GM21737 (cell line): ENCODE measurements at regions not wholly inside any gene's neighbourhood (a gene's known extent, or its start where the extent isn't known, plus 50 kb on each side); places are given as distances from the start of the nearest gene placed in this dataset.

Experiments
- ATAC-seq: cut with Tn5 transposase; IDR thresholded peaks from one replicate; pipeline ENCODE4 v1.9.1; 2021; ENCODE audit warnings: mild to moderate bottlenecking, moderate library complexity; ENCODE audit not compliant: unreplicated experiment

DNA sequence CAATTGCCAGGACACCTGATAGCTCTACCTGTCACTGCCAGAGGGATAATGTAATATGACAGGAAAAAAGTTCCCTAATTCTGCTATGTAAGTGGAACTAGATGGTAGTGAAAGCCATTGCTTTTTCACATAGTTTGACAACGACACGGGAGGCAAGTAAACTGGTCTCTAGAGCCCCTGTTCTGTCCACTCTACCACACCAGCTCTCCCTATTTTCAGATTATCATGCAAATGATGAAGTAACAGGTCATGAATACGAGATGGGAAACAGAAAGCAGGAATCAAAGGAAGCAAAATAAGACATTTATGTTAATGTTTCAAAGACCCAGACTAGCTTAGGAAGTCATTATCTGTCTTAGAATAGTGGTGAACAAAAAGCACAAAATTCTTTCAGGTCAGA, 56.2 kb downstream of the TAF11L14 start:
- ATAC-seq: no peak

DNA sequence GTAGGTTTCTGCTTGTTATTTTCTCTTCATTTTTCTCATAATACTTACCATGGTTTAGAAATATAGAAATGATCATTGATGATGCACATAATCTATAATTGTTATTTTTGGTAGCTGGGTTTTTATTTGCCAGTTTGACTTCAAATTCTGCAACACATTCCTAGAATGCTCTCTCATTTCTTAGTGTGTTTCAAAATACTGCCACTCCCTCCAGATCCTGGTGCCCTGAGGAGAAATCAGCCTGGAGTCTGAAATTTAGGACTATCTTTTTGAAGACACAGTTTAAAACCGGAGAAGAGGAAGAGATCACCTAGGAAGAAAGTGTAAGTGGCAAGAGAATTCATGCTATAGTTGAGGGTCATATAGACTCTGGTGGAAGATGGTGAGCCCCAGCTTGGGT, 57.5 kb downstream of the TAF11L14 start:
- ATAC-seq: no peak

DNA sequence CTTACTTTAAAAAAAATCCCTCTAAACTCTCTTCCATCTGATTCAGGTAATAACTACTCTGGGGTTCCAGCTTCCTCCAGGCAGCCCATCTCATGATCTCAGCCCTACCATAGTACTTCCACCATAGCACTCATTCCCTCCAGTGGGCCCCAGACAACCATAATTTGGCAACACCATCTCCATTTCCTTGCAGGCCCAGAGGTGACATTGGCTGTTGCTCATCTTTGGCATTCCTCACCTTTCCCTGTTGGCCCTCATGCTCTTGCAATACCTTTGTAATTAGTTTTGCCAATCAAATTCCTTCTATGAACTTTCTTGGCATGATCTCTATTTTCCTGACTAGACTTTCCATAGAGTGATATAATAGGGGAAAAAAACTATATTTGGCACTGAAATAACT, 60.1 kb downstream of the TAF11L14 start:
- ATAC-seq: no peak

GRCh38 chr5:17694914-17695313, 60.7 kb downstream of the TAF11L14 start:
- no peak for ATAC-seq

DNA sequence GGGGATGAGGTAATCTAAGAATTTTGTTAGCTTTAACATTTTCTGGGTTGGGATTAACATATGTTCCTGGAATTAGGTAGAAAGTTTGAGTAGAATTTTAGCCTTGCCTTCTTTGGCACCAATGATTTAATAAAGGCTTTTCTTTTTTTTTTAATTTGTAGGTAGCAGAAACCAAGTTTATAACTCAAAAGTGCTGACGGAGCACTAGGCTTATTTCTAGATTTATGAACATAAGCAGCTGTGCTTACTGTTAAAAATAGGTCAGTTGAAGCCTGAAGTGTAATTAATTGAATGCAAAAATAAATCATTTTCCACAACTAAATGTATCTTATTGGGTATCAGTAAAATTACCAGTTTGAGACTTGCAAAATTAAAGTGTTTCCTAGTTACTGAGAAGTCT, 62.4 kb downstream of the TAF11L14 start:
- ATAC-seq: no peak

DNA sequence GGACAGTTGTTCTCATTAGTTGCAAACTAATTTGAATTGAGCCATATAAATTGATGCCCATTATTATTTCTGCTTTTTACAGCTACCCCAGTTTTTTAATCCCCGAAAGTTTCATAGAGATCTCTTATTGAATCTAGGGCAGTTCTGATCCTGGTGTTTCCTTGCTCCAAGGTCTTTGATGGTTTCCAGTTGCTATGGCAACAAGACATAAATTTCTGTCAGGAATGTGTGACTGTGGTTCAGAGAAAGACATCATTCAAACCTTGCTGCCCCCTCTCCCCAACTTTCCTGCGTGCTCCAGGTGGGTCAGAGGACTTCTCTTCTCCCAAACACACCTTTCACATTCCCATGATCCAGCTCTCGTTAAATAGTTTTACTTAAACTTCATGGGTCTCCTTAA, 63.4 kb downstream of the TAF11L14 start:
- no peak for ATAC-seq

- ATAC-seq: no peak
Observed at GRCh38 chr5:17709011-17709710, 74.9 kb downstream of the TAF11L14 start.

DNA sequence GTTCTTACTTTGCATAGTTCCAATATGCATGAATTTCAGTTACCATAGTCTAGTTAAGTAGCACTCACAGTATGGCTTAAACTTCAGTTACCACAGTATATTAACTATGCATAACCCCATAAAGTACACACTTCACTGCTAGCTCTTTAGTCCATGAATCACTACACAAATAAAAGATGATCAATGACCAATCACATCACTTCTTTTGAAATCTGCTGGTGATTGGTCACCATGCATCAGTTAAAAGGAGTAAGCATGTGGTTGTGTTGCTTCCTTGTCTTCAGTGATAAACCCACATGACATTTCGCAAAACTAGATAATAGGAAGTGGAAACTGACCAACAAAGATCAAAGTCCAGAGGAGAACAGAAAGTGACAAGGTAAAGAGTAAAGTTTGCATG, 79.0 kb downstream of the TAF11L14 start:
- no peak for ATAC-seq

- ATAC-seq: no peak
Observed at GRCh38 chr5:17714186-17714585, 79.9 kb downstream of the TAF11L14 start.

- no peak for ATAC-seq
Observed at GRCh38 chr5:17719592-17719991, 85.3 kb downstream of the TAF11L14 start.

DNA sequence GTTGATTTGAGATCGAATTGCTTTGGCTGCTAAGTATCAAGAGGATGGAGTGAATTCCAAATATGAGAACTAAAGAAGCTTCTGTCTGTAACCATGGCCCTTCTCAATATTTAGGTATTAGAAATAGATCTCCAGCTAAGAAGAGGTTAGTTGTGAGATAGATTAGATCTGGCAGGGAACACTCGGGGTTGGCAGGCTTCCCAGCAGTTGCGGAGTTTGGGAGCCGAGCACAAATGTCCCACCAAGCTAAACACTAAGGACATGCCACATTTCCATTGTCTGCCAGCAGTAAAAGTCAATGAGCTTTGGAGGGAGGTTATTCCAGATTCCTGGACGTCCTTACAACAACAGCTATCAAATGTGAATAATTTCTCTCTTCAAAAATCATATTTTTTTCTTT, 85.8 kb downstream of the TAF11L14 start:
- no peak for ATAC-seq

DNA sequence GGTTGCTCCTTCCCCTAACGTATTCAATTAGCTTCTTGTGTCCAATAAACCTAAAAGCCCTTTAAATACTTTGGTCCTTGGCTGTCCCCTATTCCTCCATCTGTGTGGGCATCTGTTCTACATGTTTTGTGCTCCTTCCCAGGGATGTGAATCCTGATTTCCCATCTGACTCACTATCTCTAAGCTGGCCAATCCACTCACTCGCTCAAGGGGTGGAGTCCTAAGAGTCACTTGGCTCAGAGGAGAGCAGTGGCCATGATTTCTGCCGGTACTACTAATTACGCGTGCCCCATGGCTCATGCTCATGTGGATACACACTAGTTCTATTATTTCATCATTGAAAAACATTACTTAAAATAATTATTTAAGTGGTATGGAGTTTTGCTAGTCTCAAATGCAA, 89.6 kb downstream of the TAF11L14 start:
- no peak for ATAC-seq

DNA sequence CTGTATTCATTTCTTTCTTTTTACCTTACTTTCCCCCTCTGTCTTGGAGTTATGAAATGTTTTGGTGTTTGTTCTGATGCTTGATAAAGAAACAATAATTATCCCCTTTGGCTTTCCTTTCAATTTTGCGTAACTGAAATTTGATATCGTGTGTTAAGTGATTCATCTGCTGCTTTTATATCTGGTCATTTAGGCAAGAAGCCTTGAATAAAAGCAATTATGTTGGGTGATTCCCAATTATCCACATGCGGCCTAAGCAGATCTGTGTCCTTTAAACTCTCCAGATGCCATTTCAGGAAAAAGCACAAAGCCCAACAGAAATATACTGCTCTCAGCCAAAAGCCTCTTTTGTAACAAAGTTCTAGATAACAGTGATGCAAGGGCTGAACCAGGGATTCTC, 92.8 kb downstream of the TAF11L14 start:
- no peak for ATAC-seq

DNA sequence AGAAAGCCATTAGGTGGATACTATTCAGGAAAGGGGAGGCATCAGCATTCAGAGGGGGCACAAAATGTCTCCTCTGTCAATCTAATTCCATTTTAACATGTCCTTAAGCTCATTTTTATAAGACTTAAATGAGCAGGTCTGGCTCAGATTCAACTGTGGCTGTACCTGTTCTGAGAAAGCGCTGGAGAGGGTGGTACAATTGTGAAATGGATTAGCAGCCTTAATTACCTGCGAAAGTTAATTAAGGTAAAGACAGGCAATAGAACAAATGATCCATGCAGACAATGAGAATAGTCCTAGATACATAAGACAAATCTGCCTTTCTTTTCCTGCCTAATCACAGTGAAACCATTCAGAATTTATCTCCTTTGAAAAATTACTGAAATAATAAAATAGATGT, 96.2 kb downstream of the TAF11L14 start:
- no peak for ATAC-seq

DNA sequence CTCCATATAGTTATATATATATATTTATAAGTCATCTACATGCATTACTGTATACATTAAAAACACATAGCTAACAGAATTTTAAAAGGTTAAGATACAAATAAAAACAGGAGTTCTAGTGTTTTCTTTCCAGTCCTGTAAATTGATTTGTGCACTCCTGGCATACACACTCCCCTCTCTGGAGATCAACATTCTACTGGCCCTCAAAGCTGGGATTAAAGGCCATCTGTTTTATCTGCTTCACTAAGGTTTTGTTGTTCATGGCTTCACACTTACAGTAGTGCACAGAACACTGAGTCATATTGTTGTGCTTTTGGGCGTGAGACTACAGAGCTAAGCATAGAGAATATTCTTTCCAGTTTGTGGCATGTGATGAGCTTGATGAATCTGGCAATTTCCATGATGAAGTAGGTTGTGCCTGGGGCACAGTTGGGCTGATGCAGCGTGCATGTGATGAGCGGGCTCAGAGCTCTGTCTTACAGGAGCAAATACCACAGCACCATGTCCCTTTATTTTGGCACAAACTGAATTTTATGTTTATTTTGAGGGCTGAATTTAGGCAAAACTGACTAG, 98.2 kb downstream of the TAF11L14 start:
- no peak for ATAC-seq

DNA sequence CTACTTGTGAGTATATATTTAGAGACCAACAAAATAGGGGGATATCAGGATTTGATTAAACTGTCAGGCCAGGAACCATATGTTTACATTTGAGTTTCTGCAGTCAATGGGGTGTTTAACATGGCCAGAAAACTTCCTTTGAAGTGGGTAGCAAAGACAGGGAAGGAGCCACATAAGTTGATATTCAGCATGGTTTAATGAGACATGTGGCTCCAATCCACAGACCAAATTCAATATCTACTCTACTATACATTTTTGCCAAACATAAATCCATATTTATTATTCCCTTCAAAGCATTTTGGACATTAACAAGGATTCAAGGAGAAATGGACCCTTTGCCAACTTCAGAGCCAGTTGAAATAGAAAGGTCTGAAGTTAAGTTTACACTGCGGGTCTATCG, 99.8 kb downstream of the TAF11L14 start:
- no peak for ATAC-seq

- ATAC-seq: no peak
Observed at GRCh38 chr5:17735761-17736160, 101.5 kb downstream of the TAF11L14 start.

- ATAC-seq: no peak
Observed at GRCh38 chr5:17737092-17737491, 102.8 kb downstream of the TAF11L14 start.

GRCh38 chr5:17738446-17738845, 104.2 kb downstream of the TAF11L14 start:
- no peak for ATAC-seq

GRCh38 chr5:17743580-17744435, 109.5 kb downstream of the TAF11L14 start:
- ATAC-seq: no peak

GRCh38 chr5:17748201-17748600, 113.9 kb downstream of the TAF11L14 start:
- ATAC-seq: no peak

DNA sequence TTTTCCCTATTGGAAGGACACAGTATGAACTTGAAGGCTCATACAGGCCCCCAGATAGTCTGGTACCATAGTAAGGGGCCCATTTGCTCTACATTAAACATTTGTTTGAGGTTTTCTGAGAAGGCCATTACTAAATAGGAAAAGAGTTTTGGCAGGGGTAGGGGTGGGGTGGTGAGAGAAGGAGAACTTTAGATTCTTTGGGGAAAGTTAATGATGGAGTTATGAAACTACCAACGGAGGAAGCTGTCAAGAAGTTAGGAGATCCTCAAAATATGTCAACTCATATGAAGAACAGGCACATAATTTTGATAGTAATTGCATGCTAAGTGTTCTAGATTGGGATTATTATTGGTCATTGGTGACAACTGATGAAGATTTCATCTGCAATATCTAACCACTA, 114.7 kb downstream of the TAF11L14 start:
- no peak for ATAC-seq
